ENCODE measurements at regions not wholly inside any gene's neighbourhood (a gene's known extent, or its start where the extent isn't known, plus 50 kb on each side); places are given as distances from the start of the nearest gene placed in this dataset.

DNA sequence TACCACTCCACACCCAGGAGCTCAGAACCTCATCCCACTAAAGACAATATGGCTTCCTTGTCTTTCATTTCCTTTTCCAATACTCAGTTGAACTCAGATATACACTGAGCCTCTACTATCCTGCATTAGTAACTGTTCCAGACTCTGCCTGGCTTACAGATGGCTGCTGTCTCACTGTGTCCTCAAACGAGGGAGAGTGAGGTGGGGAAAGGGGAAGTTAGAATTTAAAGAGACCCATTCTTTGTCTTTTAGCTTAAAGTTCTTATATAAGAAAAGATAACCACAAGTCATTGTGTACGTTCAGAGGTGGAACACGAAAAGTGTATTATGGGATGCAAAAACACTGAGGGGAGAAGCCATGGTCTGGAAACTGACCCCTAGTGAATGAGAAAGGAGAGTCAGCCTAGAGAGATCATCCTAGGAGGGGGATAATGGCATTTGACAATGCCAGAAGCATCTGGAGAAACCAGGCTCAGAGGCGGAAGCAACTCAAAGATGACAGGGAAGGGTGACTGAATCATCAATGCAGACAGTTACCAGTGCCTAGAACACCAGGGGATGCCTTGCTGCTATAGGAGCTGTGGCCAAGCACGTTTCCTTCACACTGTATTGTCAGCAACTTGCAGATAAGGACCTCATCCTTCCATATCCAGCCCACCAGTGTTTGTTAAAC is 170.7 kb downstream of the CYRIA start:
- no peaks in the 10 kb centered on the region; the same call in 1 of the 2 replicates for H3K27me3 ChIP-seq
- DNase-seq, result no peak
- no peaks in the 10 kb centered on the region for H3K9me3 ChIP-seq
- no peaks in the 10 kb centered on the region for H3K4me1 ChIP-seq
- H3K36me3 ChIP-seq, result no peaks in the 10 kb centered on the region
- H3K4me3 ChIP-seq (ENCODE audit: low read depth, low read length), result no peak overlapping the region
- TF ChIP-seq, protein P1, sequence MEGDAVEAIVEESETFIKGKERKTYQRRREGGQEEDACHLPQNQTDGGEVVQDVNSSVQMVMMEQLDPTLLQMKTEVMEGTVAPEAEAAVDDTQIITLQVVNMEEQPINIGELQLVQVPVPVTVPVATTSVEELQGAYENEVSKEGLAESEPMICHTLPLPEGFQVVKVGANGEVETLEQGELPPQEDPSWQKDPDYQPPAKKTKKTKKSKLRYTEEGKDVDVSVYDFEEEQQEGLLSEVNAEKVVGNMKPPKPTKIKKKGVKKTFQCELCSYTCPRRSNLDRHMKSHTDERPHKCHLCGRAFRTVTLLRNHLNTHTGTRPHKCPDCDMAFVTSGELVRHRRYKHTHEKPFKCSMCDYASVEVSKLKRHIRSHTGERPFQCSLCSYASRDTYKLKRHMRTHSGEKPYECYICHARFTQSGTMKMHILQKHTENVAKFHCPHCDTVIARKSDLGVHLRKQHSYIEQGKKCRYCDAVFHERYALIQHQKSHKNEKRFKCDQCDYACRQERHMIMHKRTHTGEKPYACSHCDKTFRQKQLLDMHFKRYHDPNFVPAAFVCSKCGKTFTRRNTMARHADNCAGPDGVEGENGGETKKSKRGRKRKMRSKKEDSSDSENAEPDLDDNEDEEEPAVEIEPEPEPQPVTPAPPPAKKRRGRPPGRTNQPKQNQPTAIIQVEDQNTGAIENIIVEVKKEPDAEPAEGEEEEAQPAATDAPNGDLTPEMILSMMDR (IDR thresholded peaks at IDR 0.05; ENCODE audit: low read depth, low read length), result no peak

DNA sequence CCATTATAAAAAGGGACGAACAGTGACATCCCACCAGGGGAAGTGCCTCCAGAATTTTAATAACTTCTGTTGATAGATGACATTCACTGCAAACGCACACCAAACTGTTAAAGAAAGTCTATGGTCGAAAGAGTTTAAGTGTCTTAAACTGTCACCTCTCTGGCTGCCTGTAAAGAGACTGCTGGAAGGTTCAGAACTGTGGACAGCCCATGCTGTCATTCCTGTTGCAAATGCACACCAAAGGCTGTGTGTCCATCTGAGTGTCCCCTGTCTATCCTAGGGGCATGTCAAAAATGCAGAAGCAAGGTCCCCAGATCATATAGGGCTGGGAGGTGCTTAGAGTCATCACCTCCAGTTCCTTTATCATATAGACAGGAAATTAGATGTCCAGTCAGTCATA is 171.8 kb downstream of the CYRIA start:
- TF ChIP-seq, protein P1 (IDR thresholded peaks at IDR 0.05; ENCODE audit: low read depth, low read length), result no peak
- Histone ChIP-seq H3K27me3 (no peaks in the 10 kb centered on the region; the same call in 1 of the 2 replicates), H3K9me3 (no peaks in the 10 kb centered on the region), H3K4me3 (ENCODE audit: low read depth, low read length) (no peak overlapping the region), H3K36me3 (no peaks in the 10 kb centered on the region), H3K4me1 (no peaks in the 10 kb centered on the region)
- DNase-seq, result no peak

DNA sequence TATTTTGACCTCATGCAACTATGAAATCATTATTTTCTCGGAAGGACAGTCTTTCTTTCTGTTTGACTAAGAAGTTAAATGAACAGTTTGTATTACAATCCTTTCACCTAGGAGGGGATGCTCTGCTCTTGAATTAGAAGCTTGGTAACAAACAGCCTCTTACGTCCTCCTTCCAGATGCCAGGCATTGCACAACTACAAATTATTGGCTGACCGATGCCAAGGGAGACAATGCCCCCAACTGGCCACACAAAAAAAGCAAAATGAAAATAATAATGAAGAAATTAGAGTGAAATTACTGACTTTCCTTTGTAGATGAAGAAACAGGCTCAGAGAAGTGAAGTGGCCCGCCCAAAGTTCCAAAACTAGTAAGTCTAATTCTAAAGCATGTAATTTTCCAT is 177.9 kb downstream of the CYRIA start:
- H3K9me3 ChIP-seq, result no peaks in the 10 kb centered on the region

DNA sequence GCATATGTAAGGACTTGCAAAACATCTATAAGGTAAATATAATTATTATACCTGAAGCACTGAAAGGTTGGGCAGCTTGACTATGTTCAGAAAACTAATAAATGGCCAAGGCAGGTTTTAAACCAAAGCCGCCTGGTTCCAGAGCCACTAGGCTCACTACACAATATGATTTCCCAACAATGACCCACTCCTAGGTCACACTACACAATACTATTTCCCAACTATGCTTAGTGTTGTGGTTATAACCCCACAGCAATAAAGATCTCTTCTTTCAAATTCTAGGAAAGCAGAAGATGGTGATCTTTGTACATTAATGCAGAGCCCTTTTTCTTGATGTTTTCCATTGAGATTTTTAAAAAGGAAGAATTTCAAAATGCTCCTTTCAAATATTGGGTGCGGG is 180.4 kb downstream of the CYRIA start:
- Histone ChIP-seq H3K4me3 (ENCODE audit: low read depth, low read length) (no peak overlapping the region), H3K36me3 (no peaks in the 10 kb centered on the region), H3K27me3 (no peaks in the 10 kb centered on the region), H3K4me1 (no peaks in the 10 kb centered on the region), H3K9me3 (no peaks in the 10 kb centered on the region)
- DNase-seq, result no peak
- TF ChIP-seq, protein P1 (IDR thresholded peaks at IDR 0.05; ENCODE audit: low read depth, low read length), result no peak

More for the DNA sequence above, 177.9 kb downstream of the CYRIA start:
- Histone ChIP-seq H3K36me3 (no peaks in the 10 kb centered on the region), H3K27me3 (no peaks in the 10 kb centered on the region; the same call in 1 of the 2 replicates), H3K4me3 (ENCODE audit: low read depth, low read length) (no peak overlapping the region), H3K4me1 (no peaks in the 10 kb centered on the region)
- TF ChIP-seq, protein P1 (IDR thresholded peaks at IDR 0.05; ENCODE audit: low read depth, low read length), result peak; percentile 67
- DNase-seq, result peak; percentile 34

DNA sequence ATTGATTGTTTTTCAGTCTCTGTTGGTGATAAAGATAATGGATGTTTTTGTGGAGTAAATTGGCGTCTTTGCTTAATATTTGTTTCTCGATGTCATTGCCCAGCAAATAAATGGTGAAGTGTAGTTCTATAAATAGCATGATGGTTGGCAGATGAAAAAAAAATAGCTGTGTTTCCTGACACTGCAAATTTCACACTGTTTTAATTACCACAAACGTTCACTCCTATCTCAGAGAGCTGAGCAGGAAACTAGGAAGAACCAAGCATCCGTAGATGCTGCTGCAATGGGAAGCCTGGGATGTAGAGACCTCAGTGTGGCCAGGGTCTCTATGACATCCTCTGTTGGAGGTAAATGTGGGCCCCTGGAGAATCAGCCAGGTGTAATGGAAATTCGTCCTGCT is 183.2 kb downstream of the CYRIA start:
- H3K9me3 ChIP-seq, result no peaks in the 10 kb centered on the region
- TF ChIP-seq, protein P1 (IDR thresholded peaks at IDR 0.05; ENCODE audit: low read depth, low read length), result no peak
- H3K36me3 ChIP-seq, result no peaks in the 10 kb centered on the region
- H3K27me3 ChIP-seq, result no peaks in the 10 kb centered on the region
- no peak overlapping the region for H3K4me3 ChIP-seq (ENCODE audit: low read depth, low read length)
- no peak for DNase-seq
- H3K4me1 ChIP-seq, result no peaks in the 10 kb centered on the region

DNA sequence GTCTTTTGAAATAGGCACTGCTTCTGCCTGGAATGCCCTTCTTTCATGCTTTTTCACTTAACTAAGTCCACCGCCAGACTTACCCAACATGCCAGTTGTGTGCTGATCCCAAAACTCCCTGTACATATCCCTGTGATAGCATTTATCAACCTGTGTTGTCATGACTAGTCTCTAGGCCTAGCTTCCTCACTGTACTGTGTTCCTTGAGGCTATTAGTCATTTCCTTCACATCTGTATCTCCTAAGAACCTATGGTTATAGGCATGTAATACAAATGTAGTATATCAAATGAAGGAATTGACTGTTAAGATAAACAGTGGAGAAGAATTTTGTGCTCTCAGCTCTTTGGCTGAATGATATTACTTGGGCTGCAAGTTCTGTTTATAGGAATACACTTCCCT is 184.3 kb downstream of the CYRIA start:
- H3K4me1 ChIP-seq, result no peaks in the 10 kb centered on the region
- H3K9me3 ChIP-seq, result no peaks in the 10 kb centered on the region
- TF ChIP-seq, protein P1 (IDR thresholded peaks at IDR 0.05; ENCODE audit: low read depth, low read length), result no peak
- DNase-seq, result no peak
- H3K36me3 ChIP-seq, result no peaks in the 10 kb centered on the region
- H3K27me3 ChIP-seq, result no peaks in the 10 kb centered on the region
- no peak overlapping the region for H3K4me3 ChIP-seq (ENCODE audit: low read depth, low read length)
